Panc1 (cell line): ENCODE measurements at regions not wholly inside any gene's neighbourhood (a gene's known extent, or its start where the extent isn't known, plus 50 kb on each side); places are given as distances from the start of the nearest gene placed in this dataset.

Experiments
- CTCF ChIP-seq: fragments of 450-650 bp; IDR thresholded peaks from 2 replicates; pipeline ENCODE4 v1.5.1; 2017; ENCODE audit warnings: mild to moderate bottlenecking
- POLR2AphosphoS5 ChIP-seq: IDR thresholded peaks from 2 replicates; pipeline ENCODE4 v1.6.1; 2012; ENCODE audit warnings: mild to moderate bottlenecking, low read depth, low read length, moderate library complexity
- REST ChIP-seq, 2 experiments: IDR thresholded peaks; 2 replicates each; pipeline ENCODE4 v1.6.1; 2011 to 2012; ENCODE audit warnings: low read depth in 2 of 2, control low read depth in 1 of 2, low read length in 1 of 2, mild to moderate bottlenecking in 1 of 2, moderate library complexity in 1 of 2; ENCODE audit not compliant: insufficient read depth in 1 of 2
- SIN3A ChIP-seq: IDR thresholded peaks from 2 replicates; pipeline ENCODE4 v1.6.1; 2012; ENCODE audit warnings: low read depth, mild to moderate bottlenecking, low read length, moderate library complexity, borderline replicate concordance; ENCODE audit not compliant: insufficient read depth

- TF ChIP-seq CTCF: no peak
- no peak for TF ChIP-seq POLR2AphosphoS5
- TF ChIP-seq REST (IDR thresholded peaks at IDR 0.05; ENCODE audit: insufficient read depth in 1 of 2, low read depth in 2 of 2, low read length in 1 of 2): no peak
- TF ChIP-seq SIN3A: no peak
These were observed 223.1 kb upstream of the ID2 start for GRCh38 chr2:8458503-8459459.
